ENCODE measurements at regions not wholly inside any gene's neighbourhood (a gene's known extent, or its start where the extent isn't known, plus 50 kb on each side); places are given as distances from the start of the nearest gene placed in this dataset.
"Not testable (repeated sequence)": the region's sequence is repeated elsewhere in the genome, so short reads cannot be mapped to it uniquely, and the experiment has no call there.

DNA sequence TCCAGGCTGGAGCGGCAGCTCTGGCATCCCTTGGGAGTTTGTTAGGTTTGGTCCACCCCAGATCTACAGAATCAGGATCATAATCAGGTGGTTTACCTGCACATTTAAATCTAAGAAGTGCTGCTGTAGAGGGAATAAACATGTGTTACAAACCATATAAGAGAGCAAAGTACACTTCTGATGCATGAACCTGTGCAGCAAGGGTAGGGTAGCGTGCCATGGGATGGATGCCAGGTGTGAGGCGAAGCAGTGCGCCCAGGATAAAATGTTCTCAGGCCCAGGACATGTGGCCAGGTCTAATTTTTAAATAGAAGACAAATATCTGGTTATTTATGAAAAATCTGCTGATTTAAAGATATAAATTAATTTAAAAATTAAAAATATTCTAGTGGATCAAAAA lies 308.8 kb upstream of the USP24 start:
- DNase-seq (ENCODE audit: low spot score) (no peak), ATAC-seq (no peak)
- Mint-ChIP-seq H3K27me3 (peaks cover 6 to 8% of the 10 kb centered on the region in 2 donors), H3K4me3 (no peak overlapping the region), H3K9me3 (no peaks in the 10 kb centered on the region), H3K4me1 (ENCODE audit: low read depth in 2 of 2) (peaks cover 11 to 13% of the 10 kb centered on the region in 2 donors), H3K27ac (peak overlapping the region in 1 of 2 donors; percentile 31), H3K36me3 (no peaks in the 10 kb centered on the region)

DNA sequence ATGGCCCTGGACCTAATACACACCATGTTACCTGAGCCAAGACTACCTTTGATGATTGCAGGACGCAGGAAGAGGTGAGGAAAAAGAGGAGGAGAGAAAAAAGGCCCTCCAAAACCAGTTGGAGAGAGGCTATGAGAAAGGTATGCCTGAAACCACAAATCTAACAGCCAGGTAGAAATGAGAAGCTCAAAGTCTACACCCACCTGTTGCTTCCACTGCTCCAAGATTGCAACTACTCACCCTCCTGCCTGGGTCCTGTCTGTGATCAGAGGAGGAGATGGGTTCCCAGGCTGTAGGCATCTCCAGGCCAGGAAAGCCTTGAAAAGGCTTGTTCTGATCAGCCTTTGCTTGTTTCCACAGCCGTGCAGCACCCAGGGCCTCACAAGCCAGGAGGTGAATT lies 307.8 kb upstream of the USP24 start:
- peaks cover 15 to 17% of the 10 kb centered on the region in 2 donors for H3K27me3 Mint-ChIP-seq
- no peaks in the 10 kb centered on the region for H3K36me3 Mint-ChIP-seq
- H3K4me3 Mint-ChIP-seq = no peak overlapping the region
- DNase-seq (ENCODE audit: low spot score) = no peak
- peak overlapping the region in 1 of 2 donors; percentile 31 for H3K27ac Mint-ChIP-seq
- no peak for ATAC-seq
- no peaks in the 10 kb centered on the region for H3K9me3 Mint-ChIP-seq
- peaks cover 2 to 3% of the 10 kb centered on the region in 2 donors for H3K4me1 Mint-ChIP-seq (ENCODE audit: low read depth in 2 of 2)

DNA sequence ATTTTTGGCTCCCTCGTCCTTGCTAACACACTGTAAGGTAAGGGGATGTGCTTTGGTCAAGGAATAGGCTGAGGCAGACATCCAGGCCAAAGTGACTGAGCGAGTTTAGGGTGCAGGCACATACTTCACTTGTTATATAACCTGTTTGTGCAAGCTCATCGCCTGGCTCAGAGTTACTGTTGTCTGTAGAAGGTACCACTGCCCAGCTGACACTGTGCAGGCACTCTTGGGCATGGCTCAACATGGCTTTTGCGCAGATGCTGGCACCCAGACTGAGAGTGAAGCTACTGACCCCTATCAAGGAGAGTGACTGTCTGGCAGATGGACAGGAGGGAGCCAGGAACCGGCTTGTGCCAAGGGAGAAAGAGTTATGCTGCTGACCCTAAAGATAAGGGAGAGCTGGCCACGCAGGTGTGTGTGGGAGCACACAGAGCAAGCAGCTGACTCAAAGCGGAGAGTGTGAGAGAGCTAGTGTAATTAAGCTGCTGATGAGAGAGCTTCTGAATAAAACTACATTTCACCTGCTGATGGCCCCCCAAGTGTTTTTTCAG lies 307.3 kb upstream of the USP24 start:
- Mint-ChIP-seq H3K4me3 (no peak overlapping the region), H3K27ac (peak overlapping the region in 1 of 2 donors; percentile 5), H3K4me1 (ENCODE audit: low read depth in 2 of 2) (no peaks in the 10 kb centered on the region), H3K27me3 (peaks cover 19 to 23% of the 10 kb centered on the region in 2 donors), H3K9me3 (no peaks in the 10 kb centered on the region), H3K36me3 (no peaks in the 10 kb centered on the region)
- no peak for DNase-seq (ENCODE audit: low spot score)
- ATAC-seq = peak in 1 of 2 donors; percentile 14

DNA sequence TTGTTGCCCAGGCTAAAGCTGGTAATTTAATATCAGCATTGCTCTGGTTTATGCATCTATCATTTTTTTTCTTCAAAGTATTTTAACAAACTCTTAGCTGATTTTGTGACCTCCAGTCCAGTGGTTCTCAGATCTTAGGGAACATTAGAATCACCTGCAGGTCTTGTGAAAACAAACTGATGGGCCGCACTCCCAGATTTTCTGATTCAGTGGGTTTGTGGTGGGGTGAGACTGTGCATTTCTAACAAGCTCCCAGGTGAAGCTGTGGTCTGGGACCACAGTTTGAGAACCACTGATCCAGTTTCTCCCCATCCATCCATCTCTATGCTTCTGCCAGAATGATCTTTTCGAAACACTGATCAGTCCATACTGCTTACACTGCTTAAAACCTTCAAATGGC lies 305.7 kb upstream of the USP24 start:
- no peak overlapping the region for H3K27ac Mint-ChIP-seq
- H3K36me3 Mint-ChIP-seq = no peaks in the 10 kb centered on the region
- no peak for DNase-seq (ENCODE audit: low spot score)
- H3K27me3 Mint-ChIP-seq = peaks cover 19 to 36% of the 10 kb centered on the region in 2 donors
- no peaks in the 10 kb centered on the region for H3K4me1 Mint-ChIP-seq (ENCODE audit: low read depth in 2 of 2)
- H3K9me3 Mint-ChIP-seq = no peaks in the 10 kb centered on the region
- H3K4me3 Mint-ChIP-seq = no peak overlapping the region
- ATAC-seq = no peak

DNA sequence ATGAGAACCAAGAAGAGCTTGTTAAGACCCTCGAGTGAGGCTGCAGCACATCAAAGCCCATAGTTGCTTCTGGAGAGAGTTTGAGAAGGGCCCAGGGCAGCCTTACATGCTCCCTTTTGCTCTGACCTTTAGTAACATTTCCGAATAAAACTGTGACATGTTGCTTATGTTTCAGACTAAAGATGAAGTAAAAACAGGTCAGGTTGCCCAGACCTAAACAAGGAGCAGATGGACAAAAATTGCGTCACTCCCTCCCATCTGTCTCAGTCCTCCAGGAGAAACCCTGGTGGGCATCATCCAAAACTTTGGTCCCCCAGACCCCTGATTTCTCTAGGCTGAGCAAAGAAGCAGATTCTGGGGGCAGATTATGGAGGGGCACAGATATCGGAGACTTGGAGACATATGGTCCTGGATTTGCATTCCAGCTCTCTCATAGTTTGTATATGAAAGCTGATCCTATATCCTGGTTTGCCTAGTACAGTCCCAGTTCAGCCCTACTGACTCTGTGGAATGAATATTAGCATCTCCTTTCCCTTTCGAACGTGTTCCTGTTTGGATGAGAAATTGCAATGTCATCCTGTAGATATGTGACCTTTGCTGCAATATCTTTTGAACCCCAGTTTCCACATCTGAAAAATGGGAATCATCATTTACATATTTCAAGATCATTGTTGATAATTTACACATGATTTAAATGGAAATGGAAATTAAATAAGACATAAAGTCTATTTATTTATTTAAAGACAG lies 304.9 kb upstream of the USP24 start:
- Mint-ChIP-seq H3K36me3 (no peaks in the 10 kb centered on the region), H3K27me3 (peaks cover 19 to 36% of the 10 kb centered on the region in 2 donors), H3K27ac (no peak overlapping the region), H3K9me3 (no peaks in the 10 kb centered on the region), H3K4me3 (no peak overlapping the region), H3K4me1 (ENCODE audit: low read depth in 2 of 2) (no peaks in the 10 kb centered on the region)
- ATAC-seq (no peak), DNase-seq (ENCODE audit: low spot score) (no peak)

DNA sequence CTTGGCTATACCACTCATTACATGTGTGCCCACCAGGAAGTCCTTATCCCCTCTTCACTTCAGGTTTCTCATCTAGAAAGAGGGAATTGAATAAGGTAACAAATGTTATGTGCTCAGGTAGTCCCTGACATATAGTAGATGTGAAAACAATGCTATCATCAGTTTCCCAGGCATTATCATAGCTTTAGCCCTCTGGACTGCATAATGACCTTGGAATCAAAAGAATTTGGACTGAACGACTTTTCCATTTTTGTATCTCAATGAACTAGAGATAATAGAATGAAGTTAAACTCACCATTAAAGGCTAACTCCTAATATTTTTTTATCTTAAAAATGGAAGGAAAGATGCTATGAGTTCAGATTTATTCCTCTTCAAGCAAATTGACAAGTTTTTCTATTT lies 304.1 kb upstream of the USP24 start:
- Mint-ChIP-seq H3K36me3 (no peaks in the 10 kb centered on the region), H3K27me3 (peaks cover 19 to 36% of the 10 kb centered on the region in 2 donors), H3K4me1 (ENCODE audit: low read depth in 2 of 2) (no peaks in the 10 kb centered on the region), H3K9me3 (no peaks in the 10 kb centered on the region), H3K4me3 (no peak overlapping the region), H3K27ac (no peak overlapping the region)
- DNase-seq (ENCODE audit: low spot score) = no peak
- no peak for ATAC-seq

DNA sequence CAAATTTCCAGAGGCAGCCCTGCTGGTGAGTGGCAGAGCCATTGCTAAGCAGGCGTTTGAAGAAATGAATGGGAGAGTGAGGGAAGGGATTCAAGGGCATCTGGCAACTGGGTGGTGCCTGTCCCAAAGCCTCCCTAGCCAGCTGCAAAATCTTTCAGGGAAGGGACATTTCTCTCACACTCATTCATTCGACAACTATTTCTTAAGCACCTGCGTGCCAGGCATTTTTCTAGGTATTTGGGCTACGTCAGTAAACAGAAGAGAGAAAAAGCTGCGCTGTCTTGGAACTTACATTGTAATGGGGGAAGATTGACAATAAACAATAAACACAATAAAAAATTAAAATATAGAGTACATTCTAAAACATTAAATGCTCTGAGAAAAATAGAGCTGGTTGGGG lies 301.9 kb upstream of the USP24 start:
- H3K27ac Mint-ChIP-seq = no peak overlapping the region
- peaks cover 16 to 29% of the 10 kb centered on the region in 2 donors for H3K27me3 Mint-ChIP-seq
- H3K4me1 Mint-ChIP-seq (ENCODE audit: low read depth in 2 of 2) = no peaks in the 10 kb centered on the region
- H3K36me3 Mint-ChIP-seq = no peaks in the 10 kb centered on the region
- DNase-seq (ENCODE audit: low spot score) (no peak), ATAC-seq (no peak)
- H3K9me3 Mint-ChIP-seq = no peaks in the 10 kb centered on the region
- no peak overlapping the region for H3K4me3 Mint-ChIP-seq

DNA sequence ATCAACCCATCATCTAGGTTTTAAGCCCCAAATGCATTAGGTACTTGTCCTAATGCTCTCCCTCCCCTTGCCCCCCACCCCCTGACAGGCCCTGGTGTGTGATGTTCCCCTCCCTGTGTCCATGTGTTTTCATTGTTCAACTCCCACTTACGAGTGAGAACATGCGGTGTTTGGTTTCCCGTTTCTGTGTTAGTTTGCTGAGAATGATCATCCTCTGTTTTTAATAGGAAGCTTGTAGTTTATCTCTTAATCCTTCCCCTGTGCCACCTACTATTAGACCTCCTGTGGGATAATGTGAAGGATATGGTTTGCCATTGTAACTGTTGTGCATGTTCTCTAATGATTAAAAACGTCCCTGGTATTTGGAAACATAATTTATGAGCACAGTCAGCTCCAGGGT lies 299.4 kb upstream of the USP24 start:
- H3K36me3 Mint-ChIP-seq; ATAC-seq; DNase-seq (ENCODE audit: low spot score); H3K4me1 Mint-ChIP-seq (ENCODE audit: low read depth in 2 of 2); H3K9me3 Mint-ChIP-seq; H3K27ac Mint-ChIP-seq; H3K4me3 Mint-ChIP-seq: not testable (repeated sequence)
- peaks cover 18 to 29% of the 10 kb centered on the region in 2 donors for H3K27me3 Mint-ChIP-seq

DNA sequence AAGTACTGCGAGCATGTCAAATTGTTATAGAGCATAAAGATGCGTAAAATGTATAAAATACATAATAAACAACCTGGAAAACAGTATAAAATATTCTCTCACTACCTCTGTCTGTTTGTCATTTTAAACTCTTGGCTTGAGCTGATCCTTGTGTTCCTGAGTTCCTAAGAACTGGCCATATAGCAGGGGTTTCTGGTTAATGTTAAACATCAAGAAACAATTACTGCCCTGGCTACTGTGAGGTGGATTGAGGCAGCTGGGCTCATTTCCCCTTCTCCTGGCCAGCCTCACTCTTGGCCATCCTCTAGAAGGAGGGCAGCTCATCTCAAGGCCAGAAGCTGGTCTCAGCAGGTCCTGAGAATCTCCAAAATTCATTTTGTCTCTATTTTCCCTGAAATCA lies 297.3 kb upstream of the USP24 start:
- Mint-ChIP-seq H3K27ac (no peak overlapping the region), H3K27me3 (peaks cover 14 to 22% of the 10 kb centered on the region in 2 donors), H3K9me3 (no peaks in the 10 kb centered on the region), H3K4me1 (ENCODE audit: low read depth in 2 of 2) (no peaks in the 10 kb centered on the region), H3K36me3 (no peaks in the 10 kb centered on the region), H3K4me3 (no peak overlapping the region)
- DNase-seq (ENCODE audit: low spot score) (no peak), ATAC-seq (no peak)

DNA sequence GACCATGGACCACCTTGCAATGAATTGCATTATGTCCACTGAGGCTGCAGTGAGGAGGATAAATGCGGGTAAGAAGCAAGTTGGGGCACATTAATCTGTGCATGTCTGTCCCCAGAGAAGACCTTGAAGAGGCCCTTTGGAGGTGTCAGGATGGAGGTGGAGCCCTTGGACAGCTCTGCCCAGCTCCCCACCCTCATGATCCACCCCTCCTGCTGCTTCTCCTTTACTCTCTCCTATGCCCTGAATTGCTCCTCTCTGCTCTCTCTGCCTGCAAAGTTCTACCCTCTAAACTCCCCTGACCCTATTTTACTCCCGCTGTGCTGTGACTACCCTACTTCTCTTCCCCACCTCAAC lies 292.4 kb upstream of the USP24 start:
- no peak overlapping the region for H3K27ac Mint-ChIP-seq
- no peaks in the 10 kb centered on the region for H3K4me1 Mint-ChIP-seq (ENCODE audit: low read depth in 2 of 2)
- H3K27me3 Mint-ChIP-seq = peaks cover 21 to 40% of the 10 kb centered on the region in 2 donors
- H3K4me3 Mint-ChIP-seq = no peak overlapping the region
- no peaks in the 10 kb centered on the region for H3K36me3 Mint-ChIP-seq
- no peaks in the 10 kb centered on the region for H3K9me3 Mint-ChIP-seq
- no peak for ATAC-seq
- DNase-seq (ENCODE audit: low spot score) = no peak

DNA sequence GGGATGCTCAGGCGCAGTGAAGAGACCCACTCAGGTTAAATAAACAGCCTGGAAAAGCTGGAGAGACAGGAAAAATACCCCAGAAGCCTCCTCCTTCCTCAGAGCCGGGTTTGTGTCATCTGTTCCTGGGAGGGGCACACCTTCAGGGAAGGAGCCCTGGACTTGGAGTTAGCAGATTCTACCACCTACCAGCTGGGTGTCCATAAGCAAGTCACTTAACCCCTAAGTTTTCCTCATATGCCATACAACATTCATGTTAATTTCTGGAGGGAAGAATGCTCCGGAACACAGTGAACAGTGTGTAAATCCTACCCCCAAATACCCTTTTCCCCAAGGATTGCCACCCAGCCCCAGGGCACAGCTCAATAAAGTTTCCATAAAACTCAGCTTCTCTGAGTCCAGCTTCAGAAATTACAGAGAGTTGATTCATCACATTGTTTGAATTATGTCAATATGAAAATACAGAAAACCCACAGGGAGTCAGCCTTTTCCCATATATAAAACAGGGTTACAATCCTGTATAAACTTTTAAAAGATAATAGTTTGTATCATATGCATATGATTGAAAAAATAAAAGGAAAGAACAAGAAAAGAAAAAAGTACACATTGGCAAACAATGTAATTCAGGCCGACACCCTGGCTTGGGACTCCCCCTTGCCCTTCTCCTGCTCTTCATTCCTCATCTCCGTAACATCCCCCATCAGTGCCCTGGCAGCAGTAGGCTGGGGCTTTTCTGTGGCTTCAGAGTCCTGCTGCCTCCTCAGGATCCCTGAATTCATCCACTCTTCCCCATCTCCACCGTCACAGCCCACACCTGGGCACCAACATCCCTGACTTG lies 291.8 kb upstream of the USP24 start:
- H3K9me3 Mint-ChIP-seq = no peaks in the 10 kb centered on the region
- no peak for DNase-seq (ENCODE audit: low spot score)
- no peak for ATAC-seq
- no peak overlapping the region for H3K27ac Mint-ChIP-seq
- peaks cover 19 to 40% of the 10 kb centered on the region in 2 donors for H3K27me3 Mint-ChIP-seq
- no peaks in the 10 kb centered on the region for H3K4me1 Mint-ChIP-seq (ENCODE audit: low read depth in 2 of 2)
- no peaks in the 10 kb centered on the region for H3K36me3 Mint-ChIP-seq
- no peak overlapping the region for H3K4me3 Mint-ChIP-seq

DNA sequence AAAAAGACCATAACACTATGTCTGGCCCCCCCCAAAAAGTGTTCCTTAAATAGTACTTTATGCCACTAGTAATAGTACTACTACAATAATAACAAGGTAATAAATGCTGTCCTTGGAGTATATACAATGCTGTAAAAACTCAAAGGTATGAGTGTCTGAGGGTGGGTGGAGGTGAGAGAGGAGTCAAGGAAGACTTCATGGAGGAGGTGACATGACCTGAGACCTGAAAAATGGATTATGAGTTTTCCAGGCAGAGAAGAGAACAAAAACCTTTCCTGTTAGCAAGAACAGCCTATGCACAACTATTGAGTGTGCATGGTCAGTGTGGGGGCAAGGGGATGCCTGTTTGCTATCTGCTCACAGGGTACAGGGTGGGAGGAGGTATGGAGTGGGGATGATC lies 290.2 kb upstream of the USP24 start:
- ATAC-seq (no peak), DNase-seq (ENCODE audit: low spot score) (no peak)
- Mint-ChIP-seq H3K9me3 (no peaks in the 10 kb centered on the region), H3K4me3 (no peak overlapping the region), H3K36me3 (no peaks in the 10 kb centered on the region), H3K27me3 (peaks cover 19 to 40% of the 10 kb centered on the region in 2 donors), H3K4me1 (ENCODE audit: low read depth in 2 of 2) (no peaks in the 10 kb centered on the region), H3K27ac (no peak overlapping the region)

DNA sequence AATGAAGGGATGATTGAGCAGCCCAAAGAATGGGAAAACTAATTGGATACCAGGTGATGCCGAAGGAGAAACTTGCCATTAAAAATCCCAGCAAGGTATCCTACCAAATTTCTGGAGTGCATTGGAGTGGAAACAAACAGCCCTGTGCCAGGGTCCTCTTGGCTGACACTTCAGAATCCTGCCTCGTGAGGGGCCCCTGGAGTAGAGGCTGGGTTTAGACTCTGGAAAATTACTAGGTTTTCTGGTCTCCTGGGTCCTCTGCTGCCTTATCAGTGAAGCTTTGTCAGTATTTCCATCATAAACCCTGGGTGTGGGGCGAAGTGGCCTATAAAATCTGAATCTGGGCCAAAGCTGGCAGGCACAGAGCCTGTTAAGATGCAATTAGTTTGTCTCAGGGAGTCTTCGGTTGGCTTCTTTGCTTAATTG lies 289.2 kb upstream of the USP24 start:
- no peak for ATAC-seq
- peaks cover 16 to 40% of the 10 kb centered on the region in 2 donors for H3K27me3 Mint-ChIP-seq

DNA sequence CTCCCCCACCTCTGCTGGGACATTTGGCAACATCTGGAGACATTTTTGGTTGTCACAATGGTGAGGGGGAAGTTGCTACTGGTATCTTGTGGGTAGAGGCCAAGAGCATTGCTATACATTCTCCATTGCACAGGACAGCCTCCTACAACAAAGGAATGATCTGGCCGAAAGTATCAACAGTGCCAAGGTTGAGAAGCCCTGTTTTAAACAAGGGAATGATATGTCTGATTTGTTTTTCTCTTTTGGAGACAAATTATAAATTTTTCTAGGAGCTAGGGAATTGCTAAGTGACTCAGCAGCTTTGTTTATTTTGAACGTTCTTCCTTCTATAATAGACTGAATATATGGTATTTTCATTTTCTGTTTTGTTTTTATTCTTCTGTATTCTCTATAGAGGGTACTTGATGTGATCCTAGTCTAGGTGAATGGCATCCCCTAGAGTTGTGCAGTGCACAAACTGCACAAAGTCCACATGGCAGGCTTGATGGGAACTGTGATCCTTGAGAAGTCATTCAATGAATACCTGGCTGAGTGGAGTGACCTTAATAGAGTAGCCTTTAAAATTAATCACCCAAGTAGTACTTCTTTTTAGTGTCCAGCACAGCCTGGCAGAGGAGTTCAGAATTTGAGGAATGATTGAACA lies 288.6 kb upstream of the USP24 start:
- Mint-ChIP-seq H3K36me3 (no peaks in the 10 kb centered on the region), H3K4me1 (ENCODE audit: low read depth in 2 of 2) (no peaks in the 10 kb centered on the region), H3K27me3 (peaks cover 16 to 40% of the 10 kb centered on the region in 2 donors), H3K27ac (no peak overlapping the region), H3K4me3 (no peak overlapping the region), H3K9me3 (no peaks in the 10 kb centered on the region)
- no peak for ATAC-seq
- no peak for DNase-seq (ENCODE audit: low spot score)

More for the DNA sequence above, 289.2 kb upstream of the USP24 start:
- no peak overlapping the region for H3K27ac Mint-ChIP-seq
- no peak for DNase-seq (ENCODE audit: low spot score)
- H3K4me3 Mint-ChIP-seq = no peak overlapping the region
- no peaks in the 10 kb centered on the region for H3K9me3 Mint-ChIP-seq
- H3K4me1 Mint-ChIP-seq (ENCODE audit: low read depth in 2 of 2) = no peaks in the 10 kb centered on the region
- H3K36me3 Mint-ChIP-seq = no peaks in the 10 kb centered on the region
